Activated naive CD4-positive, alpha-beta T cell treated with anti-CD3 and anti-CD28 coated beads, Interleukin-2, amount 50 U/mL, for 16 hours (primary cell): ENCODE measurements at regions not wholly inside any gene's neighbourhood (a gene's known extent, or its start where the extent isn't known, plus 50 kb on each side); places are given as distances from the start of the nearest gene placed in this dataset.

Experiments
- DNase-seq: peaks from one replicate; pipeline ENCODE4 v3.0.0-alpha.2; 2020

DNA sequence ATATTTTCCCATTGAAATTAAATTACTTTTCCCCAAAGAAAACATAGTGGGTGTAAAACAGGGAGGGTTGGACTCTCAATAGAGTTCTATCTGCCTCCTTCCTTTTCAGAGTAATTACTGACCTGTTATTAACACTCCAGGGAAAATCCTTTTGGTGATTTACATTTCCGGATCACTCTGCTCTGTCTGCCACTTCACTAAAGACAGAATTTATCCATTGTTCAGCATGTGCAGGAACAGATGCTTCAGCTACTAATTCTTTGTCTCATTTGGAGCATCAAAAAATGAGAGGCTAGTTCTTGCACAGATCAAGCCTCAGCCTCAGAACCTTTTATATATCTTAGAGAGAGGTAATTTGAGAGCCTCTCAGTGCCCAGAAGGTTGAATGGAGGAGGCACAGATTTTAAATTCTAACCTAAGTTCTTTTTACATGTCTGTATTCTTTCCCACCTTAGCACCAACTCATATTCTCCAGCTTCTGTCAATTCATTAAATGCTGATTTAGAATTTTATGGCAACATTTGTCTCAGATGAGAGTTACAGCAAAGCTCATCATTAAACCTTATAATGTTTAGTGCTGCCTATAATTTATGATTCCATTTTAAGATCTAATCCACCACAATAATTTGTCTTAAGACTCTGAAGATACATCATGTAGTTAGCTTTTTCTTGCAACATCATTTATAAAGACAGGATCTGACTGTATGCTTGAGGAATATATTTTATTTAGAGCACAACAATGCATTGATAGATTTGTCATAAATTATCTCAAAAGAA, 1494.4 kb downstream of the STIM2 start:
- no peak for DNase-seq

DNA sequence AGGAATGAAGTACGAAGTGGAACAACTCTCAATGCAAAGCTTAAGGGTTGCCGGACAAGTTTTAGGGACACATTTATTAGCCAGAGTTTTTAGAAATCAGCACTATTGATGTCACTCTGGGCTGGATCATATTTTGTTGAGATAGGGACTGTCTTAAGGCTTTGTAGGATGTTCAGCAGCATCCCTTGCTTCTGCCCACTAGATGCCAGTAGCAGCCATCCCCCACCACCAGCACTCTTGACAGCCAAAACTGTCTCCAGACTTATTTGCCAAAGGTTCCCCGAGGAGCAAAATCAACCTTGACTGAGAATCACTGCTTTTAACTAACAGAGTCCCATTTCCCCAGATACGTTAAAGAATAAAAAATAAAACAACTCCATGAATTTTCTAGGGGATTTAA, 1497.3 kb downstream of the STIM2 start:
- DNase-seq = no peak

DNA sequence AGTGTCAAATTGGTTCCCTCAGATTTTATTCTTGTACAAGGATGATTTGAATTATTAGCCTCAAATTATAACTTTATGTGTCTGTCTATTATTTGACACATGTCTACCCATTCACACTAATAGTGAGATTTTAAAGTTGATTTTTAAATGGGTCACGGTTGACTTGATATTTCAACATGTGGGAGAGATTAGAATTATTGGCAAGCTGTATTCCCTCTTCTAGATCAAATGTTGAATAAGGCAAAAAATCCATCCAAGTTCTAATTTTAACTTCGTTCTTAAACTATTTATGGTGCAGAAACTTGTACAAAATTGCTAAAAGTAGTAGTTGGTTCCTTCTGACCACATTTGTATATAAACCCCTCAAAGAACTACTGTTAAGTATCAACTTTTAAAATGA, 1498.0 kb downstream of the STIM2 start:
- no peak for DNase-seq

DNA sequence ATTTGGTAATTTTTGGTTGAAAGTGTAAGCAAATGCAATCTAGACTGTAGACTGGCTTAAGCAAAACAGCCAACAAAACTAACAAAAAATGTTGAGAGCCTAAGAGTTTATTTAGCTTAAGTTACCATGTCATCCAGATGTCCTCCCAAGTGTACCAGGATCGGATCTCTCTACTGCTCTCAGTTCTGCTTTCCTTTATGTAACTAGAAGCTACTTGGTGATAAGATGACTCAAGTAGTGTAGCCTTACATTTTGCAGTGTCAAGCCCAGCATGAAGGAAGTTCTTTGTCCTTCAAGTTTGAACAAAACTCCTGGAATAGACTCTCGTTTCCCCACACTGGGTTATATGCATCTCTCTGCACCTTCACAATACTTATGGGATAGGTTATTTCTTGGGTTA, 1500.0 kb downstream of the STIM2 start:
- DNase-seq = no peak

DNA sequence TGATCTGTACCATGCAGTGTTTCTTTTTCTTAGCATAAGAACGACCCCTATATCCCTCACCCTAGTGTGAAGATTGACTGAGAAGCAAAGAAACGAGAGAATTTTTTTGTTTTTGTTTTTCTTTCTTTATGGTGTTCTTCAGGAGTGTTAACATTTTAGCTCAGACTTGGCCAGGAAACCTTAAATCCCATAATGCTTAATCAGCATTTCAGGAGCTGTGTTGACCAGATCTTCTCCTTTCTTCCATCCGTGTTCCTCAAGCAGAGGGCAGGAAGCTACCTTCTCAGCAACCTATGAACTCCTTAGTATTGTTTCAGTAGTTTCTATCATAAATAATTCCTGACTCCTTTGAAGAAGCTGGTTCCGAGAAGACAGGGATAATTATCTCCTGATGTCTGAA, 1501.5 kb downstream of the STIM2 start:
- DNase-seq = no peak

DNA sequence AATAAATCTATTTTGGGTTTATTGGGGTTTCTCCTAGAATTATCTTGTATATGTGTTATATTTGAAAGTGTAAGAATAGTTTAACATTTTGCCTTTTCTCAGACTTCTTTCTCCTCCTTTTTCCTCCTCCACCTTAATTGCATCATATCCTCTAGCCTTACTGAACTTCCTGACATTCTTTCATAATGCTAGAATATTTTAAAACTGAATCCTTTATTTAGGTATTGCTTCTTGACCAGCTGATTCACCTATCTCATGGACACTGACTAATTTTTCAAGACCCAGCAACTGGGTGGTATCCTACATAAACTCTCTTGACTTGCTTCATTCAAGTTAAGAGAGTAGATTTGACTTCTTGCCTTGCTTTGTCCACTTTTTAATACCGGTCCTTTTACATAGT, 1508.9 kb downstream of the STIM2 start:
- DNase-seq = no peak

DNA sequence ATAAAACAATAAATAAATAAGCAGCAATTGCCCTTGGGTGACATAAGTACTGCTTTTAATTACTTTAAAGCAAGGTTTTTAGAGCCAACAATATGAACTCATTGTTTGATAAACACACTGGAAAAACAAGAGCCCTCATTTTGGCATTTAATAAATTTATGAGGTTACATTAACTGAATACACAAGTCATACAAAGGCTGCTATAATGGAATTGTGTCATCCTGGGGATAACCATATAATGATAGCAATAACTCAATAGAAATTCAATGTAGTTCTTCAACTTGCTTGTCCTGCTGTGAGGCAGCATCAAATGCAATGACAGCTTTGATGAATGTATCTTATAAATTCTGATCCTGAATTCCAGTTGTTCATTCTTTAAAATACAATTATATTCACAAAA, 1512.5 kb downstream of the STIM2 start:
- no peak for DNase-seq

DNA sequence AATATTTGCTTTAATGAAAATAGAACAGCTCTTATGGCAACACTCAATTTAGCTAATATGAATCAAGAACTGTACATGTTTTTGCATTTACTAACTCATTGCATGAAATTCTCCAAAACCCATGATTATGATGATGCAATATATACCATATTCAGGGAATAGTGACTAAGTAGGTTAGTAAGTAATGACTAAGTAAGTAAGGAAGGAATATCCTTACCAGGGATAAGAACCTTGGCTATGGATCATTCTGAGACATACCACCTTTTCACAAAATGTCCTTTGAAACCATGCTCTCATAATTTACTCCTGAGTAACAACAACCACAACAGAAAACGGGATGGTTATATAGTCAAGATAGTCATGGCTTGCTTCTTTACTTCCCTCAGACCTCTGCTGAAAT, 1513.0 kb downstream of the STIM2 start:
- DNase-seq = no peak

DNA sequence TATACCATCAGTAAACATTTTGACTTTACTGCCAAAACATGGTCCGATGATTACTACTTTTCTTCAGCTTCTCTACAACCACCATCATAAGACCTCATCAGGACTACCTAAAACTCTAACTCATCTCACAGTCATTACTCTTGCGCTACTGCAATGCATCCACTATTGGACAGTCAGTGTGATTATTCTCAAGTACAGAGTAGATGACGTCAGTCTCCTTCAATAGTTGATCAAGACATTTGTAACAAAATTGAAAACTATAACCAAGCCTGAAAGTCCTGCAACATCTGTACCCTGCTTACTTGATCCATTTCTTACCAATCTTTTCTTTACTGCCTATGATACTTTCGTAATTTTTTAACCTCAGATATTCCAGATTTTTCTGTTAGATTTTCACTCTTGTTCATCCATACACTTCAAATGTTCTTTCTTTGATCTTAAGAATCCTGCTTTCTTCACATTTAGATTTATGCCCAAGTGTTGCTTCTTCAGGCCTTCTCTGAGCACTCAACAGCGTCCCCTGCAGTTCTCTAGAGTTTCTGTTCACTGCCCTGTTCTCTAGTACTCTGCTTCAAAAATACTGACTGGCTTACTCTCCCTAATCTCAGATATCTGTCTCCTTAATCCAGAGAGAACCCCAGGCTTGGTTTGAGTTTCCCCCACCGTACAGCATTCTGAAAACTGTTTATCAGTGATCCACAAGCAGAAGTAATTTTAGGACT, 1517.6 kb downstream of the STIM2 start:
- DNase-seq = no peak

DNA sequence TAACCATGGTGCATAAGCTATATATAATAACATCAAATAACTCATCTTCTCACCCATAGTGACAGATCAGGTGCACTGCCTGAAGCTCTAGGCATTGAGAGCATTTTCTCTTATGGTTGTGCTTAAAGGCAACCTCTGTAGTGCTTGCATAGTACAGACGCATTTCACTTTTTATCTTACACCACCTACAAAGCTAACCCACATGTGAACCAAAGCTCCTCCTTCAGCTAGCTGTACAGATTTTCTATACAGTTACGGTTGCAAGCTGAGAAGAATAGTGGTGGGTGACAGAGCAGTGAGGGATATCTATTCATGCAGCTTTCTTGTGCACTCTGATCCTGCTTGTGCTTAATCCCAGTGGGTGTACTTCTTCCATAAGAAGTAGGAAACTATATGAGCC, 1525.2 kb downstream of the STIM2 start:
- DNase-seq = no peak

DNA sequence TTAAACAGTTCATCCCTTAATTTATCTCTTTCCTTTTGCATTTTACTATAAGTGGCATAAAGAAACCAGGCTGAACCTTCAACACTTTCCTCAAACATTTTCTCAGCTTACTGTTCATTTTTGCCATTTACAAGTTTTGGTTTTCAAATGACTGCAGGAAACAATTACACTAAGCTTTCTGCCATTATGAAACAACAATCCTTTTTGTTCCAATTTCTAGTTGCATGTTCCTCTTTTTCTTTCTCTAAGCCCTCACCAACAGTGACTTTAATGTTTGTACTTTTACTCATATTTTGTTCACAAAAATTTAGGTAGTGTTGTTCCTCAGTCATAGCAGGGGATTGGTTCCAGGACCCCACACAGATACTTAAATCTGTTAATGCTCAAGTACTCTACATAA, 1526.1 kb downstream of the STIM2 start:
- DNase-seq = no peak

DNA sequence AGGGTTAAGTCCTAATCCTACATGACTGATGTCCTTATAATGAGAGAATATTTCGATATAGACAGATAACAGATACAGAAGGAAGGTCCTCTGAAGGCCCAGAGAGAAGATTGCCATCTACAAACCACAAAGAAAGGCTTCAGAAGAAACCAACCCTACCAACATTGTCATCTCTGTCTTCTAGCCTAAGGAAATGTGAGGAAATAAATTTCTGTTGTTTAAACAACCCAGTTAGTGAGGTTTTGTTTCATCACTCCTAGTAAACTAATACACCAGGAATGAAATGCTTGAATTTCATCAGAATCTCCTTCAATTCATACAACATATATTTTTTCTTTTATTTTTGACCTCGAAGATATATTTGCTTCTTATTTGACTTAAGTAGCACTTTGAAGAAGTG, 1527.8 kb downstream of the STIM2 start:
- no peak for DNase-seq

DNA sequence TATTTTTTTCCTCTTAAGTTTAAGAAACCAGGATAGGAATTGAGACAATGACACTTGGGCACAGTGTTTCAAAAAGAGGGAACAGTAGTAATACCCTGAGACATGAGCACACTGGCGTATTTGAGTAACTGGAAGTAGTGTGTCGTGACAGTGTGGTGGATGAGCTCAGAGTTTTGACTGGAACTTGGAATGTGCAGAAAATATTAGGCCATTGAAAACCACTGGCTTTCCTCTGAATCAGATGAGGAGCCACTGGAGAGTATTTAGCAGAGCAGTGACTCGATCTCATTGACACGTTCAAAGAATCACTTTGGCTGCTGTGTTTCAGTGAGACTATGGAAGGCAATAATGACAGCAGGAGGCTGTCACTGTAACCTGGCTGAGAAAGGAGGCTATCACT, 1531.2 kb downstream of the STIM2 start:
- no peak for DNase-seq

DNA sequence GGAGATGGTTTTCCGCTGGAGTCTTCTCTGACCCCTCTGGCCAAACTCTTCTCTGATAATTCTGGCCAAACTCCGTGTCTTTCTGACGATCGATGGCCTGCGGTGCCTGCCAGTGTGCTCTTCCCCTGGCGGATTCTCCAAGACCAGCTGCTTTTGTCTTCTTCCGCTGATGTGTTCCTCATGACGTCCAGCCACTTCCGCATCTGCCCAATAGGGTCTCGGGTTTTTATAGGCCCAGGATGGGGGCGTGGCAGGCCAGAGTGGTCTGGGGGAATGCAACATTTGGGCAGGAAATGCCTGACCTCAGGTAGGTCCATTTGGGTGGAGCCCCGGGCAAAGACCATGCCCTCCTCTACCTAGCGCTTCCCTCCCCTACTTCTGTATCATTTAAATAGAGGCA, 1542.1 kb downstream of the STIM2 start:
- no peak for DNase-seq

DNA sequence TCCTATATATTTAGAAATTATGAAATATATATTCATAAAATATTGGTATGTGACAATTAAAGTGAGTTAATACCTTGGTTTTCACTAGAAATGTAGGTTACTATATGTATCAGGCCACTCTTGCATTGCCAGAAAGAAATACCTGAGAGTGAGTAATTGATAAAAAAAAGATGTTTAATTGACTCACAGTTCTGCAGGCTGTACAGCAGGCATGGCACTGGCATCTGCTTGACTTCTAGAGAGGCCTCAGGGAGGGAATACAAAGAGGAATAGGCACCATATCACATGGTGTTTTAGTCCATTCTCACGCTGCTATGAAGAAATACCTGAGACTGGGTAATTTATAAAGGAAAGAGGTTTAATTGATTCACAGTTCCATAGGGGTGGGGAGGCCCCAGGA, 1560.6 kb downstream of the STIM2 start:
- DNase-seq = no peak

DNA sequence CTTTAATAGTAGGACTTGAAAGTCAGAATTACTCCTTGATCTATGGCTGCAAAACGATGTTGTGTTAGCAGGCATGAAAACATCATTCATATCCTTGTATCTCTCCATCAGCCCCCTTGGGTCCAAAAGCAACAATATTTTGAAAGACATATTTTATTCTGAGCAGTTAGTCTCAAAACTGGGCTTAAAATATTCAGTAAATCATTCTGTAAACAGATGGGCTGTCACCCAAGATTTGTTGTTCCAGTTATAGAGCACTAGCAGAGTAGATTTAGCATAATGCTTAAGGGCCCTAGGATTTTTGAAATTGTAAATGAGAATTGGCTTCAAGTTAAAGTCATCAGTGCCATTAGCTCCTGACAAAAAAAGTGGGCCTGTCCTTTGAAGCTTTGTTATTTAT, 1565.6 kb downstream of the STIM2 start:
- DNase-seq = no peak

DNA sequence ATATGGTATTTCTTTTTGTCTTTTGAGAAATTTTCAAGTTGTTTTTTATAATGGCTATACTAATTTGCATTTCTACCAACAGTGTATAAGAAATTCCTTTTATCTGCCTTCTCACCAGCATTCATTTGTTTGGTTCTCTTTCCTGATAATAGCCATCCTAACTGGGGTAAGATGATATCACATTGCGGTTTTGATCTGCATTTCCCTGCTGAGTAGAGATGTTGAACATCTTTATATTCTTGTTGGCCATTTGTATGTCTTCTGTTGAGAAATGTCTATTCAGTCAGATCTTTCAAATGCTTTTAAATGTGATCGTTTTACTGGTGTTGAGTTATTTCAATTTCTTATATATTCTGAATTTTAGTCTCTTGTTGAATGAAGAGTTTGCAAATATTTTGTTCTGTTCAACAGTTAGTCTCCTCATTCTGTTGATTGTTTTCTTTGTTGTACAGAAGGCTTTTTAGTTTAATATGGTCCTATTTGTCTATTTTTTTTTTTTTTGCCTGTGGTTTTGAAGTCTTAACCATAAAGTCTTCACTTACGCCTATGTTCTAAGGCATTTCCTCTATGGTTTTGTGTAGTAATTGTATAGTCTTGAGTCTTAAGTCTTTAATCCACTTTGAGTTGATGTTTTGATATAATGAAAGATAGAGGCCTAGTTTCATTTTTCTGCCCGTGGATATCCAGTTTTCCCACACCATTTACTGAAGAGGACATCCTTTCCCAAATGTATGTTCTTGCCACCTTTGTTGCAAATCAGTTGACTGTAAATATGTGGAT, 1566.9 kb downstream of the STIM2 start:
- no peak for DNase-seq

DNA sequence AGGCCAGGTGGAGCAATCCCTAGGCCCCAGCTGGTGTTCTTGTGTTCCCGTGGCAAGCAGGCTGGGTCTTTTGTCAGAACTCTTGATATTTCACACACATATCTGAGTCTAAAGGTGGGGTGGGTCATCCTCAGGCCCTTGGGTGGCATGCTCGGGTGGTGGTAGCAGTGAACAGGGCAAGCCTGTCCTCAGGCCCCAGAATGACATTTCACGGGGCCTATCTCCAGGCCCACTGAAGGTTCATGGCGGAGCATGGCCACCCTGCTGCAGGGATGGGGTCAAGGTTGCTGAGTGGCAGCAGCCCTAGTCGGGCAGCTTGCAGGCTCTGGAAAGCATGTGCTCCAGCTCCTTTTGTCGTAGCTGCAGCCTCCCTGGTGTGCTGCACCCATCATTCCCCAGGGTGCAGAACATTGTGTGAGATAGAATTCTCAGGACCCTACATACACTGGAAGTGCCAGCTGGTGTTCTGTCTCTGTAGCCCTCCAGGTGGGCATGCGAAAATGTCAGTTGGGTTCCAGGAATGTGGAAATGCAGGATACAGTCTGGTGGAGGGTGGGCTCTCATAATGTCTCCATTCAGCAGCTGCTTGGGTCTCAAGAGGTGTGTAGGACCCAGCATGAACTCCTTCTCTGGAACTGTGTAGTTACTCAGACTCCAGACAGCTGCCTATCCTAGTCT, 1571.8 kb downstream of the STIM2 start:
- DNase-seq = no peak

DNA sequence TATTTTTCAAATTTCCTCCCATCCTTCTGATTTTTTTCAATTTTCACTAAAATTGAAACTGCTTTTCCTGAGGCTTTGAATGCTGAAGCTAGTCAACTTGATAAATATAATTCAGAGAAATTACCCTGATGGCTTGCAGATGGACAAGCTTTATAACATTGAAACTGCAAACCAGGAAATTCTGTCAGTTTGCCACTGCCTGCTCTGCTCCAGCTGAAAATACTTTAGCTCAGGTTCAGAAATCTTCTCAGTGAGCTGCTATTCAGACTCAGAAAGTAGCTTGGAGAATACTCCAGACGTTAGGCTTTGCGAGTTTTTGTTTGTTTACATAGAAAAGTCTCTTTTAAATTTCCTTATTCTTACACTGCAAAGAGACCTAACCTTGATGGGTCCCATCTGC, 1574.7 kb downstream of the STIM2 start:
- DNase-seq = no peak

DNA sequence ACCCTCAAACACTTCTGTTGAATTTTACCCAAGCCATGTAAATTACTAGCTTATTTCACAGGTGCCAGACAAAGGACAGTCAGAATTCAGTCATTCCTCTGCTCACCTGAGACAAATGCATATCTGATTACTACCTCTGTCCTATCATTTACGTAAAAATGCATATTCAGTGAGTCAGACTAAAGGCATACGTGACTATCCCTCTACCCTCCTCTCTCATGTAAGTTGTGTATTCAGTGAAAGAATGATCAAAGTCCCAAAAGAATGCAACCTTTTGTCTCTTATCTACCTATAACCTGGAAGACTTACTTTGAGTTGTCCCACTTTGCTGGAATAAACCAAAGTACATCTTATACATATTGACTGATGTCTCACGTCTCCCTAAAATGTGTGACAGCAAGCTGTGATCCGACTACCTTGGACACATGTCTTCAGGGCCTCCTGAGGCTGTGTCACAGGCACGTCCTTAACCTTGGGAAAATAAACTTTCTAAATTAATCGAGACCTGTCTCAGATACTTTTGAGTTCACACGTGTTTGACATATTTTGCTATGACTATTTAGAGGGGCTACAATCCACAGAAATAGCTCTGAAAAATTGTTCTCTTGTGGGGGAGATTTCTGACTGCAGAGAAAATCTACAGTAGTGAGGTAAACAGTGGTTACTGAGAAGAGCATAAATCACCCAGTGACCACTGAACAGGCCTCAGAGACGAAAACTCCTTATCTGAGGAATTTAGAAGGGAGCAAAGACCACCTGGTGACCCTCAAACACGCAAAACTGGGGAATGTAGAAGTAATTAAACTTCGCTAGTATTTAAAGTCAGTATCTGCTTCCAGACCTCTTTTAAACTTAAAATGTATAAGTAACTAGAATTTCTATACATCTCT, 1575.8 kb downstream of the STIM2 start:
- no peak for DNase-seq

DNA sequence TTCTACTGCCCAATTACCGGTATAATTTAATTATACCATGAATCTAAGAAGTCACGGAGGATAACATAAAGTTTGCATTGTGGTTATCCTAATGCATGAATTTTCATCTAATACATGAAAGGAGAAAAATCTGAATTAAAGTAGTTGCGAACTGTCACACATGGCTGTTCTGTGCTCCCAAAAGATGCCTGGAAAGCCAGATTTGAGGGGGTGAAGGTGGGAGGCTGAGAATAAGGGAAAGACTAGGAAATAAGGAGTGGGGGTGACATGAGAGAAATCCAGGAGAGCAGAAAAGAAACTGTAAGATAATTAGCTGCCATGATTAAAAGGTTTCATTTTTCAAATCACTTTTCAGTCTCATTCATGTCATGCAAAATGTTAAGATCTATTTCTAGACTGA, 1582.7 kb downstream of the STIM2 start:
- no peak for DNase-seq

DNA sequence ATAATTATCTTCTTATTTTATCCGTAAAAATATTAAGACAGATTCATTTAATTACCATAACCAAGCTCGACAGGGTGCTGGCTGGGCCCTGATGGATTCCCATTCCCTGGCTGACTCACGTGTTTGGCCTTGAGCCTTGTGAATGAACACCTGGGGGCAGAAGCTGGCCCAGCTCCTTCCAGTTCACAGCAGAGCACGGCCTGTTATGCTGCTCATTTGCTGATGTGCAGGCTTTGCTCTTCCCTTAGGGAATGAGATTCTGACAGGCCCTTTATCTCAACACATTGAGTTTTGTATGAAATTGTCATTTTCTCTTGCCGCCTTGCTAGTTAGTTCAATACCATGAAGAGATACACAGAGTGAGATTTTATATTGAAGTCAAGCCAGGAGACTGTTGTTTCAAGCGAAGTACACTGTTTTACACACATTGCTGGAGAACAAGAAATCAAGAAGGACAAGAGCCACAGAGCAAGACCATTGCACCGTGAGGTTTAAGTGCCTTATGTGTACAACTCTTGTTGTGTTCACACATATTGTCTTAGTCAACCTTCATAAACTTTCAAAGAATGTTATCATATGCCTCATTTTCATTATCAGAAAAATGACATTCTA, 1583.3 kb downstream of the STIM2 start:
- DNase-seq = no peak
